GM19324 (cell line): ENCODE measurements at regions not wholly inside any gene's neighbourhood (a gene's known extent, or its start where the extent isn't known, plus 50 kb on each side); places are given as distances from the start of the nearest gene placed in this dataset.

Experiments
- ATAC-seq: cut with Tn5 transposase; IDR thresholded peaks from one replicate; pipeline ENCODE4 v1.9.1; 2021; ENCODE audit warnings: mild to moderate bottlenecking, moderate library complexity; ENCODE audit not compliant: unreplicated experiment, low FRiP score

DNA sequence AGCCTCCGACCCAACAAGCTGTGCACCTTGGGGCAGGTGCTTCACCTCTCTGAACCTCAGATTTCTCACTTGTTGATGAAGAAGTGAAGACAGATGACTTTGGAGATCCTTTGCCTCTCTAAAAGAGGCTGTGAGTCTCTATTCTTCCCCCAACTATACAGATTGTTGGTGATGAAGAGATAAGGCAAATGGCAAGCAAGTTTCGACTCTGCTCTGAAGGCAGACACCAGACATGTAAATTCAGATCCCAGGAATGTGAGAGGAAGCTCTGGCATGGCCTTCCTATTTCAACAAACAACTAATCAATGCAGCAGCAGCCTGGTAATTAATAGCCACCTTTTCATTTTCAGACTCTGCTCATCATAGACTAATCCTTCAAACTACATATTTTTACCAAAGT is 74.2 kb upstream of the EGR2 start:
- ATAC-seq = no peak

DNA sequence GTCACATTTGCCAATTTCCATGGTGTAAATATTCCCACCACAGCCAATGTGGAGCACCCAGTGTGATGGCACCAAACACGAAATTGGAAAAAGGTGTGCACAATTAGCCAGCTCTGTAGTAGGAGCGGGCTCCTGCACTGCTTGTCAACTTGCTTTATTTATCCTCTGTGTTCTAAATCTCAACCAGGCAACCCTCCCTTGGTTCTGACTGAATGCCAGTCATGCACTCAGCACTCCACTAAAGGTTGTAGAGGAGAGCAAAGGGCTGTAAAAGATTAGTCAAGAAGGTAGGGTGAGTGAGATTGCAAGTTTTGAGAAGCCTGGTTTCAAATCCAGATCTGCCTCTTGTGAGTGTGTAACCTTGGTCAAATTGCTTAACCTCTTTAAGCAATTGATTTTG is 71.5 kb upstream of the EGR2 start:
- no peak for ATAC-seq

DNA sequence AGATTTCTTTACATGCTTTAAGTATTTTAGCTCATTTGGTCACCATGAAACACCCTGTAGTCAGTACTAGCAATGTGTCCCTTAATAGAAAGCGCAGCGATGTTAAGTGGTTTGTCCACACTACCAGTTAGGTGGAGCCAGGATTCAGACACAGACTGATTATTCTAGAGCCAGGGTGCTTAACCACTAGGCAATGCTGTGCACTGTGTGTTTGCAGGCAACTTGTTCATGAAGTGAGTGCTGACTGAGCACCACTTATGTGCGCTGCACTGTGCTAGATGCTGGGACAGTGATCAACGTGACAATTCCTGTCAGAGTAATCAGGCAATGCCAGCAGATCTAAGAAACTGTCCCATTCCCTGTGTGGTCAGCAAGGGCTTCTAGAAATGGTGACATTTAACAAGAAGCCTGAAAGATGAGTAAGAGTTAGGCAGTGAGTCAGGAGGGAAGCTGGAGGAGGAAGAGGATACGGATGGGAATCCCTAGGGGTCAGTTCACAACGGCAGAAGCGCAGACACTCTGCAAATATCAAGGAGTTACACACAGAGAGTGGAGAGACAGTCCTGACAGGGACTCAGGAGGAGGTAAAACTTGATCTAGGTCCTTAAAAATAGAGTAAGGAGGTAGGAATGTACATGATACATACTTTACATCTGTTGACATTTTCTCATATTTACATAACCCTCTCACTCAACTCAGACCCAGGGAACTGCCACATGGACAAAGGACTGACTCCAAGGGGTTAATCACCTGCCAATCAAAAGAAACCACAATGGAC is 69.7 kb upstream of the EGR2 start:
- ATAC-seq = no peak

DNA sequence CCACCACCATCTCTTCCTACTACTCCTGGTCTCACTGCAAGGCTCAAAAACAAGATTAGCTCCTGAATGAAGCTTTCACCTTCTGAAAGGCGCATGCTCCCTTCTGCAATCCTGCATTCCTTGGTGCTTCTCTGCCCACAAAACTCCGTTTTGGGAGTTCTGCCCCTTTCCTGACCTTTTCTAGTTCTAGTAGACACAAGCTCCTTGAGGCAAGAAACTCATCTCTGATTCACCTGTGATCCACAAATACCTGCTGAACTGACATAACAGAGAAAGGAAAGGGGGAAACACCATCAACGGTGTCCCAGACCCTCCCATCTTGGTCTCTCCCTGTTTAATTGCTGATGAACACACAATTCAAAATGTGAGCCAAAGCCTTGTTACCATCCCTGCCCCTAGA is 64.0 kb upstream of the EGR2 start:
- ATAC-seq = no peak

GRCh38 chr10:62873866-62874265 is 57.7 kb upstream of the EGR2 start:
- no peak for ATAC-seq

- no peak for ATAC-seq
Measured at GRCh38 chr10:62870866-62871265, 54.7 kb upstream of the EGR2 start.

DNA sequence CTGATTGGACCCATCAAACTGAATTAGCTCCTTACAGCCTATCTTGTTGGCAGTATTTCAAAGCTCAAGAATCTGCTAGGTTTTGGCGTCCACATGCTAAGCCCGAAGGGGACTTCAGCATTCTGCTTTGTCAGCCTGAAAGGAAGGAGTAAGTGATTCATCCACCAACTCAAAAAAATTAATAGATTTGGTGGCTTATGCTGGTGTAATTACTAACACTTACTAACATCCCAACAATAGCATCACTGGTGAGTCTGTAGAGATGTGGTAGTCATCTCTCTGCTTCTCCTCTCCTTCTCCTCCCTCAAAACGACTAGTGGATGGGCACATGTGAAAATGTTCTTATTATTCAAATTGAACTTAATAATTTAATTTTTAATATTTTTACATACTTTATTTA is 53.8 kb upstream of the EGR2 start:
- no peak for ATAC-seq

DNA sequence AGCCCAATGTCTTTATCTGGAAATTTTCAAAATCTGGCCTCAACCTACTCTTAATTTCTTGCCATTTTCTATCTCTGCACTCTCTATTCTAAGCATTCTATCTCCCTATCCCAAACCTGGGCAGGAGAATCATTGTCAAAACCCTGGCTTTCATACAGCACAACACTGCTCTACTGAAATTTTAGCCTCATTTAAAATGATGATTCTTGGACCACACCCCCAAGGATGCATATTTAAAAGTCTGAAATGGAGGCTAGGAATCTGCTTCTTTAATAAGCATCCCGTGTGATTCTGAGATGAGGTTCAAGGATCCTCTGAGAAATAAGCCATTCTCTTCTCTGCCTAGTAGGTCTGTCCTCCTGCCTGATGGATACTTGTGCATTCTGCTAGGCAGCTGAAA is 50.8 kb upstream of the EGR2 start:
- no peak for ATAC-seq

DNA sequence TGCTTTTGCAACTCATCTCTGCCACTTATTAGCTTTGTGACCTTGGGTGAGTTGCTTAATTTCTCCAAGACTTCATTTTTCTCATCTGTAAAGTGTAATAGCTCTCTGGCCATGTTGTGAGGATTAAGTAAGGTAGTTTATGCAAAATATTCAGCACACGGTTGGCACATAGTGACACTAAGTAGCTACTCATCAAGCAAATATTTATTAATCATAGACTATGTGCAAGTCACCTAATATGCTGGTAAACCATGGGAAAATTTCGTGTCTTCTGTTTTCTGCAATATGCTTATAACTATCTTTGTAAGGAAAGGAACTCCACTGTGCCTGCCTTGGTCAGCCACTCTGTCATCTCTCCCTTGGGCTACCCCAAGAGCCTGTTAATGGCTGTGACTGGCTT is 50.3 kb upstream of the EGR2 start:
- ATAC-seq = no peak
